ENCODE measurements at regions not wholly inside any gene's neighbourhood (a gene's known extent, or its start where the extent isn't known, plus 50 kb on each side); places are given as distances from the start of the nearest gene placed in this dataset.

- no peaks in the 10 kb centered on the region for H3K9me3 ChIP-seq (ENCODE audit: control insufficient read depth in 1 of 2, insufficient read depth in 1 of 2, low read length in 2 of 2)
- H3K27me3 Mint-ChIP-seq = no peaks in the 10 kb centered on the region
- ChIA-PET POLR2A (no interaction called here), CTCF (no interaction called here)
- no peak for ATAC-seq (ENCODE audit: poor library complexity)
- no peak for TF ChIP-seq CTCF (IDR thresholded peaks at IDR 0.05)
- no peaks in the 10 kb centered on the region for H3K4me1 ChIP-seq (ENCODE audit: insufficient read depth, low read length)
- H3K4me3 ChIP-seq (ENCODE audit: low read length) = no peak overlapping the region
- H3K27ac Mint-ChIP-seq = no peak overlapping the region
- intact Hi-C loops (cut with DNase I, micrococcal nuclease) = no loop called here
- H3K9me3 Mint-ChIP-seq = no peaks in the 10 kb centered on the region
- H3K36me3 Mint-ChIP-seq (ENCODE audit: low read depth) = no peaks in the 10 kb centered on the region
- no peaks in the 10 kb centered on the region for H3K36me3 ChIP-seq (ENCODE audit: insufficient read depth, low read length)
- DNase-seq = no peak
- no peak overlapping the region for H3K4me3 Mint-ChIP-seq
- H3K27me3 ChIP-seq (ENCODE audit: control insufficient read depth in 1 of 2, insufficient read depth in 2 of 2, low read length in 2 of 2) = no peaks in the 10 kb centered on the region
- H3K4me1 Mint-ChIP-seq (ENCODE audit: low read depth) = no peaks in the 10 kb centered on the region
- no peak overlapping the region for H3K27ac ChIP-seq (ENCODE audit: low read depth in 1 of 2, low read length in 2 of 2)
These were observed 573.0 kb downstream of the ADGRL2 start for GRCh38 chr1:82373710-82374109.

- ChIA-PET CTCF (no interaction called here), POLR2A (no interaction called here)
- Mint-ChIP-seq H3K4me3 (no peak overlapping the region), H3K27me3 (no peaks in the 10 kb centered on the region), H3K36me3 (ENCODE audit: low read depth) (no peaks in the 10 kb centered on the region), H3K4me1 (ENCODE audit: low read depth) (no peaks in the 10 kb centered on the region), H3K9me3 (no peaks in the 10 kb centered on the region), H3K27ac (no peak overlapping the region)
- DNase-seq (no peak), ATAC-seq (ENCODE audit: poor library complexity) (no peak)
- no peaks in the 10 kb centered on the region for H3K36me3 ChIP-seq (ENCODE audit: insufficient read depth, low read length)
- TF ChIP-seq CTCF (IDR thresholded peaks at IDR 0.05) = no peak
- intact Hi-C loops (cut with DNase I, micrococcal nuclease) = no loop called here
- no peaks in the 10 kb centered on the region for H3K9me3 ChIP-seq (ENCODE audit: control insufficient read depth in 1 of 2, insufficient read depth in 1 of 2, low read length in 2 of 2)
- H3K27ac ChIP-seq (ENCODE audit: low read depth in 1 of 2, low read length in 2 of 2) = no peak overlapping the region
- no peaks in the 10 kb centered on the region for H3K27me3 ChIP-seq (ENCODE audit: control insufficient read depth in 1 of 2, insufficient read depth in 2 of 2, low read length in 2 of 2)
- no peaks in the 10 kb centered on the region for H3K4me1 ChIP-seq (ENCODE audit: insufficient read depth, low read length)
- no peak overlapping the region for H3K4me3 ChIP-seq (ENCODE audit: low read length)
These were observed 571.2 kb downstream of the ADGRL2 start for GRCh38 chr1:82371844-82372498.

- H3K27ac Mint-ChIP-seq = no peak overlapping the region
- intact Hi-C loops (cut with DNase I, micrococcal nuclease) = no loop called here
- H3K36me3 ChIP-seq (ENCODE audit: insufficient read depth, low read length) = no peaks in the 10 kb centered on the region
- POLR2A ChIA-PET = no interaction called here
- no peaks in the 10 kb centered on the region for H3K9me3 ChIP-seq (ENCODE audit: control insufficient read depth in 1 of 2, insufficient read depth in 1 of 2, low read length in 2 of 2)
- H3K27me3 Mint-ChIP-seq = no peaks in the 10 kb centered on the region
- no peaks in the 10 kb centered on the region for H3K9me3 Mint-ChIP-seq
- H3K27ac ChIP-seq (ENCODE audit: low read depth in 1 of 2, low read length in 2 of 2) = no peak overlapping the region
- CTCF ChIA-PET = no interaction called here
- DNase-seq = no peak
- H3K4me3 ChIP-seq (ENCODE audit: low read length) = no peak overlapping the region
- TF ChIP-seq CTCF (IDR thresholded peaks at IDR 0.05) = no peak
- H3K4me3 Mint-ChIP-seq = no peak overlapping the region
- ATAC-seq (ENCODE audit: poor library complexity) = no peak
- no peaks in the 10 kb centered on the region for H3K4me1 ChIP-seq (ENCODE audit: insufficient read depth, low read length)
- no peaks in the 10 kb centered on the region for H3K27me3 ChIP-seq (ENCODE audit: control insufficient read depth in 1 of 2, insufficient read depth in 2 of 2, low read length in 2 of 2)
- no peaks in the 10 kb centered on the region for H3K4me1 Mint-ChIP-seq (ENCODE audit: low read depth)
- H3K36me3 Mint-ChIP-seq (ENCODE audit: low read depth) = no peaks in the 10 kb centered on the region
These were observed 566.7 kb downstream of the ADGRL2 start for GRCh38 chr1:82367456-82367855.
